ENCODE measurements at regions not wholly inside any gene's neighbourhood (a gene's known extent, or its start where the extent isn't known, plus 50 kb on each side); places are given as distances from the start of the nearest gene placed in this dataset.

GRCh38 chr22:47645923-47646322 is 883.5 kb downstream of the TBC1D22A start:
- TF ChIP-seq, protein P1, sequence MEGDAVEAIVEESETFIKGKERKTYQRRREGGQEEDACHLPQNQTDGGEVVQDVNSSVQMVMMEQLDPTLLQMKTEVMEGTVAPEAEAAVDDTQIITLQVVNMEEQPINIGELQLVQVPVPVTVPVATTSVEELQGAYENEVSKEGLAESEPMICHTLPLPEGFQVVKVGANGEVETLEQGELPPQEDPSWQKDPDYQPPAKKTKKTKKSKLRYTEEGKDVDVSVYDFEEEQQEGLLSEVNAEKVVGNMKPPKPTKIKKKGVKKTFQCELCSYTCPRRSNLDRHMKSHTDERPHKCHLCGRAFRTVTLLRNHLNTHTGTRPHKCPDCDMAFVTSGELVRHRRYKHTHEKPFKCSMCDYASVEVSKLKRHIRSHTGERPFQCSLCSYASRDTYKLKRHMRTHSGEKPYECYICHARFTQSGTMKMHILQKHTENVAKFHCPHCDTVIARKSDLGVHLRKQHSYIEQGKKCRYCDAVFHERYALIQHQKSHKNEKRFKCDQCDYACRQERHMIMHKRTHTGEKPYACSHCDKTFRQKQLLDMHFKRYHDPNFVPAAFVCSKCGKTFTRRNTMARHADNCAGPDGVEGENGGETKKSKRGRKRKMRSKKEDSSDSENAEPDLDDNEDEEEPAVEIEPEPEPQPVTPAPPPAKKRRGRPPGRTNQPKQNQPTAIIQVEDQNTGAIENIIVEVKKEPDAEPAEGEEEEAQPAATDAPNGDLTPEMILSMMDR (IDR thresholded peaks at IDR 0.05; ENCODE audit: low read depth, low read length, poor library complexity, severe bottlenecking), result no peak
- no peak for TF ChIP-seq EZH2phosphoT487 (IDR thresholded peaks at IDR 0.05; ENCODE audit: borderline replicate concordance, low read length)
